Ishikawa (cell line): ENCODE measurements at regions not wholly inside any gene's neighbourhood (a gene's known extent, or its start where the extent isn't known, plus 50 kb on each side); places are given as distances from the start of the nearest gene placed in this dataset.

Experiments
- EP300 ChIP-seq: IDR thresholded peaks from 2 replicates; pipeline ENCODE4 v1.6.1; 2012; ENCODE audit warnings: borderline replicate concordance
- MAX ChIP-seq: IDR thresholded peaks from 2 replicates; pipeline ENCODE4 v1.6.1; 2012
- RAD21 ChIP-seq: IDR thresholded peaks from 2 replicates; pipeline ENCODE4 v1.6.1; 2012; ENCODE audit warnings: low read depth
- TAF1 ChIP-seq: IDR thresholded peaks from 2 replicates; pipeline ENCODE4 v1.6.1; 2012; ENCODE audit warnings: low read depth, mild to moderate bottlenecking
- TCF12 ChIP-seq: IDR thresholded peaks from 2 replicates; pipeline ENCODE4 v1.6.1; 2012; ENCODE audit warnings: low read depth
- YY1 ChIP-seq: IDR thresholded peaks from 2 replicates; pipeline ENCODE4 v1.6.1; 2012; ENCODE audit warnings: low read depth

DNA sequence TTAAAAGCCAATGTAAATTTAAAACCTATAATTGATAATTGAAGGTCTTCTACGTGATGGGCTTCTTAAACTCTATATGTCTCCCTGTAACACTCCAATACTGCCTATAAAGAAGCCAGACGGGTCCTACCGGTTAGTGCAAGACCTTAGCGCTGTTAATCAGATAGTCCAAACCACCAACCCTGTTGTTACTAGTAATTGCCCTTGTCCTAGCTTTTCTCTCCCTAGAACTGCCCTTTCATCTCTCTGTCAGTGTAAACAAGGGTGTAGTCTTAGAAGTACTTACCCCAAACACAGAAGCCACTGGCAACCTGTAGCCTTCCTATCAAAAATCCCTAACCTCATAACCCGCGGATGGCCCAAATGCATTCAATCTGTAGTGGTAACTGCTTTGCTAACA, 243.0 kb upstream of the DIO3 start:
- TF ChIP-seq RAD21 (no peak), YY1 (no peak), TAF1 (no peak), EP300 (no peak), TCF12 (no peak), MAX (no peak)
